HG02938 (cell line): ENCODE measurements at regions not wholly inside any gene's neighbourhood (a gene's known extent, or its start where the extent isn't known, plus 50 kb on each side); places are given as distances from the start of the nearest gene placed in this dataset.
"Not testable (repeated sequence)": the region's sequence is repeated elsewhere in the genome, so short reads cannot be mapped to it uniquely, and the experiment has no call there.

ENCODE experiments used
- ATAC-seq: cut with Tn5 transposase; IDR thresholded peaks from one replicate; pipeline ENCODE4 v1.9.1; 2021; ENCODE audit warnings: mild to moderate bottlenecking, moderate library complexity; ENCODE audit not compliant: unreplicated experiment

- no peak for ATAC-seq
These were observed 1412.6 kb downstream of the ZPLD1 start for GRCh38 chr3:103847081-103848062.

- no peak for ATAC-seq
These were observed 1417.0 kb downstream of the ZPLD1 start for GRCh38 chr3:103851793-103852192.

GRCh38 chr3:103862415-103862814 is 1427.6 kb downstream of the ZPLD1 start:
- no peak for ATAC-seq

- no peak for ATAC-seq
These were observed 1428.6 kb downstream of the ZPLD1 start for GRCh38 chr3:103863381-103863780.

- ATAC-seq = no peak
These were observed 1431.3 kb downstream of the ZPLD1 start for GRCh38 chr3:103866113-103866512.

GRCh38 chr3:103873021-103873420 is 1438.2 kb downstream of the ZPLD1 start:
- no peak for ATAC-seq

GRCh38 chr3:103873897-103874545 is 1439.2 kb downstream of the ZPLD1 start:
- no peak for ATAC-seq

GRCh38 chr3:103881809-103882208 is 1447.0 kb downstream of the ZPLD1 start:
- not testable (repeated sequence) for ATAC-seq

- no peak for ATAC-seq
These were observed 1454.9 kb downstream of the ZPLD1 start for GRCh38 chr3:103889675-103890074.

GRCh38 chr3:103894162-103894822 is 1459.5 kb downstream of the ZPLD1 start:
- ATAC-seq = no peak

- no peak for ATAC-seq
These were observed 1464.5 kb downstream of the ZPLD1 start for GRCh38 chr3:103899328-103899727.

- no peak for ATAC-seq
These were observed 1461.7 kb upstream of the ALCAM start for GRCh38 chr3:103904991-103905390.

GRCh38 chr3:103906304-103906703 is 1460.4 kb upstream of the ALCAM start:
- ATAC-seq = no peak

- ATAC-seq = no peak
These were observed 1459.9 kb upstream of the ALCAM start for GRCh38 chr3:103906808-103907207.

- ATAC-seq = no peak
These were observed 1459.1 kb upstream of the ALCAM start for GRCh38 chr3:103907567-103907966.

GRCh38 chr3:103909395-103909794 is 1457.3 kb upstream of the ALCAM start:
- ATAC-seq = no peak

- no peak for ATAC-seq
These were observed 1448.4 kb upstream of the ALCAM start for GRCh38 chr3:103918336-103918735.

- no peak for ATAC-seq
These were observed 1447.4 kb upstream of the ALCAM start for GRCh38 chr3:103919327-103919726.

- ATAC-seq = no peak
These were observed 1442.8 kb upstream of the ALCAM start for GRCh38 chr3:103923907-103924306.

GRCh38 chr3:103924544-103924943 is 1442.2 kb upstream of the ALCAM start:
- ATAC-seq = no peak

- no peak for ATAC-seq
These were observed 1439.8 kb upstream of the ALCAM start for GRCh38 chr3:103926936-103927335.

- no peak for ATAC-seq
These were observed 1438.8 kb upstream of the ALCAM start for GRCh38 chr3:103927896-103928295.
